T-helper 9 cell (primary cell): ENCODE measurements at regions not wholly inside any gene's neighbourhood (a gene's known extent, or its start where the extent isn't known, plus 50 kb on each side); places are given as distances from the start of the nearest gene placed in this dataset.

Experiments used
- DNase-seq: peaks from one replicate; pipeline ENCODE4 v3.0.0-alpha.2; 2020

GRCh38 chr2:67792191-67792590 is 270.6 kb downstream of the C1D start:
- DNase-seq, result no peak

- DNase-seq, result no peak
Observed at GRCh38 chr2:67792681-67793091, 270.1 kb downstream of the C1D start.

GRCh38 chr2:67797801-67798540 is 264.8 kb downstream of the C1D start:
- no peak for DNase-seq

- DNase-seq, result no peak
Observed at GRCh38 chr2:67798541-67799160, 264.2 kb downstream of the C1D start.

- DNase-seq, result no peak
Observed at GRCh38 chr2:67799886-67800285, 262.9 kb downstream of the C1D start.

- no peak for DNase-seq
Observed at GRCh38 chr2:67802291-67802690, 260.5 kb downstream of the C1D start.

GRCh38 chr2:67802824-67803223 is 260.0 kb downstream of the C1D start:
- DNase-seq, result no peak

GRCh38 chr2:67806816-67807215 is 256.0 kb downstream of the C1D start:
- DNase-seq, result no peak

GRCh38 chr2:67808112-67808511 is 254.7 kb downstream of the C1D start:
- no peak for DNase-seq

GRCh38 chr2:67812682-67813081 is 250.1 kb downstream of the C1D start:
- DNase-seq, result no peak

GRCh38 chr2:67823726-67824125 is 239.1 kb downstream of the C1D start:
- no peak for DNase-seq

- DNase-seq, result no peak
Observed at GRCh38 chr2:67824186-67824585, 238.6 kb downstream of the C1D start.

- no peak for DNase-seq
Observed at GRCh38 chr2:67825476-67825875, 237.3 kb downstream of the C1D start.

GRCh38 chr2:67828066-67828465 is 234.7 kb downstream of the C1D start:
- DNase-seq, result no peak

GRCh38 chr2:67829470-67829869 is 233.3 kb downstream of the C1D start:
- no peak for DNase-seq

- DNase-seq, result no peak
Observed at GRCh38 chr2:67833632-67834031, 229.2 kb downstream of the C1D start.

- no peak for DNase-seq
Observed at GRCh38 chr2:67834482-67834881, 228.3 kb downstream of the C1D start.

- DNase-seq, result no peak
Observed at GRCh38 chr2:67835266-67835665, 227.5 kb downstream of the C1D start.

- no peak for DNase-seq
Observed at GRCh38 chr2:67836866-67837265, 225.9 kb downstream of the C1D start.

GRCh38 chr2:67838205-67838604 is 224.6 kb downstream of the C1D start:
- no peak for DNase-seq

- DNase-seq, result no peak
Observed at GRCh38 chr2:67839242-67839641, 223.6 kb downstream of the C1D start.

GRCh38 chr2:67839668-67840067 is 223.1 kb downstream of the C1D start:
- no peak for DNase-seq

GRCh38 chr2:67840460-67841068 is 222.2 kb downstream of the C1D start:
- DNase-seq, result no peak

GRCh38 chr2:67841711-67842110 is 221.1 kb downstream of the C1D start:
- no peak for DNase-seq
